HG02884 (cell line): ENCODE measurements at regions not wholly inside any gene's neighbourhood (a gene's known extent, or its start where the extent isn't known, plus 50 kb on each side); places are given as distances from the start of the nearest gene placed in this dataset.
"Not testable (repeated sequence)": the region's sequence is repeated elsewhere in the genome, so short reads cannot be mapped to it uniquely, and the experiment has no call there.

ENCODE experiments used
- ATAC-seq: cut with Tn5 transposase; IDR thresholded peaks from one replicate; pipeline ENCODE4 v1.9.1; 2021; ENCODE audit warnings: mild to moderate bottlenecking, moderate library complexity; ENCODE audit not compliant: unreplicated experiment

DNA sequence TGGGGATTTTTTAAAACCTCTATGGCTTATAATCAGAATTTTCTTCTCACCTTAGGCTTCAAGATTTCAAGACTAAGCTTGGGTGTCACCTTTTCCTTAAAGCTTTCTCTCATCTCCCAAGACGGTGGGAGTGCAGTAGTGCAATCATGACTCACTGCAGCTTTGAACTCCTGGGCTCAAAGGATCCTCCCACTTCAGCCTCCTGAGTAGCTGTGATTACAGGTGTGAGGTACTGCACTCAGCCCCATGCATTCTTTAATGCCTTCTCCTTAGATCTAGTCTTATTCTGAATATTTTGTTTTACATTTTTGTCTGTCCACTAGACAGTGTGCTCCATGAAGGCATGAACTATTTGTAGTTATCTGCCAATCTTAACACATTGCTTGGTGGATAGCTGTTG is 55.7 kb upstream of the FAT3 start:
- ATAC-seq = no peak

DNA sequence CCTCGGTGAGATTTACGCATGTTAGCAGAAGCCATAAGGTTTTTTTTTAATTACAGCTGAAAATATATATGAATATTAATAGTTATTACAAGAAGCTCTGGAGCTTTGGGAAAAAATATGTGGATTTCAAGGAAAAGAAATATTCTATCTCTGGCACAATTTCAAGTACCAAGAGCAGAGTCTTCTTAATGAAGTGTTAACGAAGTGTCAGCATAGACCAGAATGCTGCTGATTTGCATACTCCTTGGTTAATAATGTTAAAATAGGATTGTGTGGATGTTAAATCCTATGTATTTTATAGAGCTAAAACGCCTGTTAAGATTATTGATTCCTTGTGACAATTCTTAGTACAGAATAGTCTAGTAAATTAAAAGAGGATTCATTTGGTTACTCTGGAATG is 57.0 kb upstream of the FAT3 start:
- ATAC-seq = no peak

DNA sequence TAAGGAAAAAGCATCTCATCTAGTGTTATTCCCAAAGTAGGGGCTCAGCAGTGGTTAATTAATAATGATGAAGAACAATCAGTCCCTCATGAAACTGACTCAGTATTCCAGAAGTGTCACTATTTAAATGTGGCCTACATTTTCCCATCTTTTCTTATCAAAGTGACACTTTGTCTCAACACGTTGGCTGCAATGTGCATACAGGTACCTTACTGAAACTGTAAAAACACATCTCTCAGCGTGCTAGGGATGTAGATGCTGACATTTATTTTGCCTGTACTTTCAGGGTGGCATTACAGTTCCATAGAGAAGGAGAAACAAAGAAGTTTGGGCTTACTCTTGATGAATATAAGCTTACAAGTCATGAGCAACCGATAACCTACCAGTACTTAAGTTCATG is 58.3 kb upstream of the FAT3 start:
- ATAC-seq = no peak

DNA sequence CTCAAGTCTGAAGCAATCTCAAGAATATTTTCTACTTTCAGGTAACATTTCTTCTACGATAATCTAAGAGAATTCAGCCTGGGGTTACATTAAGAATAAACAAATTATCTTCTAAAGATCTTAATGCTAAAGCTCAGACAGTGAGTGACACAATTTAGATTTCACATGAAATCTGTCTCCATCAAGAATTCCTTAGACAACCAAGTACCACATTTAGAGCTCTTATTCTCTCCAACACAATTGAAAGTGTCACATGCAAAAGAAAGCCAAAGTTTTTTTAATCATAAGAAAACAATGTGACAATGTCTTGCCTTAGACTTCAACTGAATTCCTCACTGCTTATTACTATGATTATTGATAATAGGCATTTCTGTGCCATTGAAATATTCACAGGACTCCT is 60.7 kb upstream of the FAT3 start:
- ATAC-seq = no peak

DNA sequence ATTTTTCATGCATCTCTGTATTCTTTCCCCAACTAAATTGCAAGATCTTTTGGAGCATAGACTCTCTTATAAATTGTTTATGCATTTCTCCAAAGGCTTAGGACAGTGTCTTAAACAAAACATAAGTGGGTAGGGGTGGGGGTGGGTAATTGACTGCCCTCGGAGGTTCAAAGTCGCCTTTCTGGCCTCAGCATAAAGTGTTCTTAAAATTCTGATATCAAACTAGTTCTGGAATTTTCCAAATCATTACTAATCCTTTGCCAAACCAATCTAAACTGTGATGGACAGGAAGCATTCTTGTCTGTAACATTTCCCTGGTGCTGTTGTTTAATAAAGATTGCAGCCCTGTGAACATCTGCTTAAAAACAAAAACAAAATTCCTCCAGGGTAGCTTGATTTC is 61.8 kb upstream of the FAT3 start:
- ATAC-seq = no peak

DNA sequence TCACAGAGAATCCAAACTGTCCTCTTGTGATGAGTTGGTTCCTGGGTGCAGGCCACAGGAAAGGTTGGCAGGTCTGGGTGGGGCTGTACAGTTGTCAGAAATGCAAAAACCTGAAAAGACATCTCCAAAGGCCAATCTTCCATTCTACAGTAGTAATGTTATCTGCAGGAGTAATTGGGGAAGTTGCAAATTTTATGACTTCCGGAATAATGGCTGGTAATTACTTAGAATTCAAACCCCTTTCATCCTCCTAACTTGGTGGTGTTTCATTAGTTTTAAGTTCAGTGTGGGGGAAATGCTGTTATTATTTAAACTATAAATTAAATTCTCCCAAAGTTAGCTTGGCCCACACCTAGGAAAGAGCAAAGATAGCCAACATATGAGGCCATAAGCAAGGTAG is 64.7 kb upstream of the FAT3 start:
- no peak for ATAC-seq

DNA sequence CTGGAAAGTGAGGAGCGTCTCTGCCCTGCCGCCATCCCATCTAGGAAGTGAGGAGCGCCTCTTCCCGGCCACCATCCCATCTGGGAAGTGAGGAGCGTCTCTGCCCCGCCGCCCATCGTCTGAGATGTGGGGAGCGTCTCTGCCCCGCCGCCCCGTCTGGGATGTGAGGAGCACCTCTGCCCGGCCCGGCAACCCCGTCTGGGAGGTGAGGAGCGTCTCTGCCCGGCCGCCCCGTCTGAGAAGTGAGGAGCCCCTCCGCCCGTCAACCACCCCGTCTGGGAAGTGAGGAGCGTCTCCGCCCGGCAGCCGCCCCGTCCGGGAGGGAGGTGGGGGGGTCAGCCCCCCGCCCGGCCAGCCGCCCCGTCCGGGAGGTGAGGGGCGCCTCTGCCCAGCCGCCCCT is 67.2 kb upstream of the FAT3 start:
- ATAC-seq = not testable (repeated sequence)

DNA sequence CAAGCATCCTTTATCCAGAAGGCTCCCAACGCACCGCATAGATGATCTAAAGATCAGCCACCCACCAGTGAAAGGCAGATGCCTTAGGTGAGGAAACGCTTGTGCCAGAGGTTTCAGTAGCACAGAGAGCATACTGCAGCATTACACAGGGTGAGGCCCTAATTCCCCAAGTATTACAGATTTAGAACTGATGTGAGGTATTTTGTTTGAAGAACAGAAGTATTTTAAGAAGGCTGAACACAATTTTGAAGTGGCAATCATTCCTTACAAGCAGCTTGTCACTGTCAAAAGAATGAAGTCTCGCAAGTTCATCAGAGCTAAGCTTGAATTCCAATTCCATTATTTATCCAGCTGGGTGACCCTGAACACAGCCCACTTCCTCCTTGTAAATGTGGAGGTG is 70.0 kb upstream of the FAT3 start:
- no peak for ATAC-seq

DNA sequence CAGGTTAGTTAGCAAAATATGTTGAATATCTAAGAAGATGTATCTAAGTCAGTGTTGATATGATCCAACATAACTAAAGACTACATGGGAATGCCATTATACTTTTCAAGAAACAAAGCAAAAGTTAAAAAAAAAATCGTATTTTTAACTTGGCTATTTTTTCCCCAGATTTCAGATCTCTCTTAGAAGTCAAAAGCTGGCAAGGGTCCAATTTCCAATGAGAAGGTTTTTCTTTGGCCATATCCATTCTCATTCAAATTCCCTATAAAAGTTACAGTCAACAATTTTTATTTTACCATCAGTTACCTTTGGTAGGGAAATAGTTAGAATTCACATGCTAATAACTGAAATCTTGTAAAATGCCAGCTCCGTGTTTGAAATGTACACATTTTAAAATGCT is 70.5 kb upstream of the FAT3 start:
- no peak for ATAC-seq

DNA sequence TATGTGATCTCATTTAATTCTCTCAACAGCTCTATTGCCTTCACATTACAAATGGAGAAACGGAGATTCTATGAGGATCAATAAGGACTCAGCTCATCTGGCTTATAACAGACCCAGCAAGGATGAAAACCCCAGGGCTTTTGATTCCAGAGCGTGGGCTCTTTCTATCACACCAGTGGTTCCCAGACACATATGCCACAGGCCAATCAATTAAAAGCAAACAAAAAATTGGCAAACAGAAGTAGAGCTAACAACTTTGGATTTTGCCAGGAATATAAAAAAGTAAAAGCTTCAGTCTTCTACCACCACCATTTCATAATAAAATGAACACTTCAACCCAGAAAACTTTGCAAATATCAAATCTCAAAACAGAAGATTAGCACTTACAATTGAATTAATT is 71.1 kb upstream of the FAT3 start:
- ATAC-seq = no peak

DNA sequence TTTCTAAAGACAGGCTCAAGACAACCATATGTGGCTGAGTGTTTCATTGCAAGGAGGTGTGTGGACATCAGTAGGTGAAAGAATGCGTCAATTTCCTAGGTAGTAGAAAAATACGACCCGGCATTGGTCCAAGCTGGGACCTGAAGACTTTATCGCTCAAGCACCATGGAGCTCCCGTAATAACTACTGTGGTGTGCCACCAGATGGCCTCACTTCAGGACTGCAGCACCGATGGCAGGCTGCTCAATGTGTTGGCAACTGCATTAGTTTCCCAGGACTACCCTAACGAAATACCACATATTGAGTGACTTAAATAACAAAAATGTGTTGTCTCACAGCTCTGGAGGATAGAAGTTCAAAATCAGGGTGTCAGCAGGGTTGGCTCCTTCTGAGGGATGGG is 72.4 kb upstream of the FAT3 start:
- ATAC-seq = no peak

DNA sequence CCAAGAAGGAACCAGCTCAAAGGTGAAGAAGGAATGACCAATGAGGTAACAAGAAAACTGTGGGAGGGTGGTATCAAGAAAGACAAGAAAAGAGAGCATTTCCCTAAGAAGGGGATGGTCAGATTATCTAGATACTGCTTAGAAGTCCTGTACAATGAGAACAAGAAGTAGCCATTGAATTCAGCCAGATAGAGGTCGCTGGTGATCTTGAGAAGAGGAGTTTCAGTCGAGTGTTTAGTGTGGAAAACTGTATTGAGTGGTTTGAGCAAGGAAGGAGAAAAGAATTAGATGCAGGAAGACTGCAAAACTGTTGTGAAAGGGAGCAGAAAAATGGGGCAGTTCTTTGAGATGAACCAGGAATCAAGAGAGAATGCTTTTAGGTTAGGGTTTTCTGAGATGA is 74.6 kb upstream of the FAT3 start:
- ATAC-seq = no peak

DNA sequence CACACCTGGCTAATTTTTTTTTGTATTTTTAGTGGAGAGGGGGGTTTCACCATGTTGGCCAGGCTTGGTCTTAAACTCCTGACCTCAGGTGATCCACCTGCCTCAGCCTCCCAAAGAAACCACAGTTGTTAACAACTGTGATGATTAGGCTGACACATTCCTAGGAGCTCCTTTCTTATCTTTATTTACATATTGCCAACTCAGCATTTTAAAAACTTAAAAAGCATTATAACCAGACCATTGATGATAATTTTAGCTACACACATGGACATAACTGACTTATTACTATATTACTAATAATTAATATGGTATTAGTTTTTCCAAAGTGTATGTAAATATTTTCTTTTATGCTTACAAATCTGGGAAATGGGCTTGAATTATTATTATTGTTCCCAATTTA is 82.9 kb upstream of the FAT3 start:
- ATAC-seq = no peak

DNA sequence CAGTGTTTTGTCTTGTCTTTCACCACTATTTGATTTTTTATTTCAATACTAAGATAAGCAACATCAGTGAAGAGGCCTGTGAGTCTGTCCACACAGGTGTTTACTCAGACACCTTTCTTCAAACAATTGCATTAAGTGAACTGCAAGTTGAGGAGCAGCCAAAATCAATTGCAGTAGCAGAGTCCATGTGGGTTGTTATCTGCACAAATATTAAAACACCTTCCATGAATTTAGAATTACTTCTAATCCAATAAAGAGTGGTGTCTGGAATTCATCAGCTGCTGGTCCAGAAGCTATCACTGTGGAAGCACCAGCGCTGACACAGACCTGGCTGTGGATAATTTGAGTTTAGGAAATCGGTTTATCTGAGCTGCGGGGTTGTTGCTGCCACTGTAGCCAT is 83.5 kb upstream of the FAT3 start:
- no peak for ATAC-seq

DNA sequence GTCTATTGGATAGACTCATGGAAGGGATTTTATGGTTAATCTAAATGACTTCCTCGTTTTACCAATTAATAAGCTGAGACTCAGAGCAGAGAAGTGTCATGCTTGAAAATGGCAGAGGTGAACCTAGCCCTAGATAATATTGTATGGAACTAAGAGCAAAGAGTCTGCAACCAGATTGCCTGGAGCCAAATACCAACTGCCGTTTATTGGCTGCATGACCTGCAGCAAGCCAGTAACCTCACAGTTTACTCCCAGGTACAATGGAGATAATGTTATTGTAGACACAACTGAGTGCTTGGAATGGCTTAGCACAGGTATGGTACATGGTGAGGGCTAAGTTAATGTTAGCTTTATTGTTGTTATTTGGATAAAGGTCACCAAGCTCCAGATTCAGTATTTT is 84.6 kb upstream of the FAT3 start:
- no peak for ATAC-seq

DNA sequence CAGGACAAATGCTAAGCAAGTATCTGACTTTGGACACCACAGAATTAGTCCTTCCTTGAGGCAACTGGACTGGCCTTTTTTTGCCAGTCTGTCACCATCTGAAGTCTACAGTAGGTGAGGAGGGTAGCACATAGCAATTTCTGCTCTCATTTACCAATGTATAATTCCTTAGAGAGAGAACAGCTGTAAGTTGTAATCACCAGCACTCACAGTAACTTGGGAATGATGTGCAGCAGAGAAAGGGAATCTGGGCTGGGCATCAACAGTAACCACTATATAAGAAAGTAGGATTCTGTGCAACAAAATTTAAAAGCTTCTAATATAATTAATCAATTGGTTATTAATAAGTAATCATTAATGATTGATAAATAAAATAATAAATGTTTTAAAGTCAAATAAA is 86.3 kb upstream of the FAT3 start:
- no peak for ATAC-seq

DNA sequence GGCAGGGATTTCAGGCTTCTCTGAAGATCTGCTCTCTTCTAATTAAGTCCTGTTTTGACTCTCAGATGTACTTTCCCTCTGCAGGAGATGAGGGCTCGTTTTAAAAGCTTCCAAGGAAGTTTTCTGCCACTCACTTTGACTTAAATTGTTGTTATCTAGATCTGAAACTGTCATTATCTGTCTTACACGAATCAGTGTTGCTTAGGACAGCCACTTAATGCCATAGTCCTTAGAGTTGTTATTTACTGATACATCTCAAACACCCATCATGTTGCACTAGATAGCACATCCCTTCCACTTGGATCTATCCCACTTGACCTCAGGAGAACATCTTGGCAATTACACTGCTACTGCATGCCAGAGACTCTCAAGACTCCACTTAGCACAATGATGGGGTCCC is 86.9 kb upstream of the FAT3 start:
- ATAC-seq = no peak

DNA sequence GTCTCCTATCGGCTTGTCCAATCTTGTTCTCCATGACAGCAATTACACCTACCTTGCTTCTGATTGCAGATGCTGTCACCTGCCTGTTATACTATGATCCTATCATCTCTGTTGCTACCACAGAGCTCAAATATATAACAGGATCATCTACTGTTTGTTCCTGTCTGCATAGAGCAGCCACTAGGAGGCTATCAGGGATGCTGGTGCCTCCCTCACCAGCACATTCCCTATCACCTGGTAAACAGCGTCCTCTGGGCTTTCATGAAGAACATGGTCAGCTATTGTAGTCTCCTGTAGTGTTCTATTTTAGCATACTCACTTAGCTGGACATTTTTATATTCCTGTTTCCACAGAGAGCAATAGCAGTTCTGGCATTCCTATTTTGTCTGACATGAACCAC is 87.8 kb upstream of the FAT3 start:
- no peak for ATAC-seq

DNA sequence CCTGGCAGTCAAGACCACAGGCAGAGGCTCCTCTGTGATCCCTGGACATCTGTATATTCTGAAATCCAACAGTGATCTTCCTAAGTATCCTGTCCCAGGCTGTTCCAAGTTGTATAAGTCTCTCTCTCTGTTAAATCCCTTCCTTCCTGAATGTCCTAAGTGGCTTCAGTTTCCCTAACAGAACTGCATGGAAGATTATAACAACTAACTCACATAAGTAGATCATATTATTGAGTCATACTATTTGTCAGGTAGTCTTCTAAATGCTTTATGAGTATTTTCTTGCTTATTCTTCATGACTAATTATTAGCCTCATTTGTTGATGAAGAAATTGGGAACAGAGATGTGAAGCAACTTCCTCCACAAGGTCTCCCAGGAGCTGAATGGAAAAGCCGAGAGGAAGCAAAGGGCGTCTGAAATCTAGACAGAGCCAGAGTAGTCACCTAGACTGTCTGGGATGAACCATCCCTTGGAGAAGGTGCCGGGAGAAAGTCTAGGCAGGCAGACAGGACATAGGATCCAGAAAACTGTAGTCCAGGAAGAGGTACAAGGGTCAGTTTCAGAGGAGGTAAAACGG is 93.2 kb upstream of the FAT3 start:
- no peak for ATAC-seq

DNA sequence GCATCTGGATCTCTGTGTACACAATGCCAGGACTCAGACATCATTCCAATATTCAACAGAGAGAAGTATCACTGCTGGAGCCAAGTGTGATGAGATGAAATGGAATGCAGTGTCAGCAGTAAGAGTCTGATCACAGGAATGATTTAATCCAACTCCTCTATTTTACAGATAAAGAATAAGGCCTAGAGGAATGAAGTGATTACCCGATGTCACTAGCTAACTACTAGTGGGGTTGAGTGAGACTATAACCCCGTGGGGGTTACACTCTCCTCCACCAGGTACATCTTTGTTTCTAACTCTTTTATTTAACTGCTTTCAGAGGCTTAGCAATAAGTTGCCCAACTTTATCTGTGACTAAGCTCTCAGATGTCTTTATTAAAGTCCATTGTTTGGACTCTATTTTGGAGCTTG is 94.2 kb upstream of the FAT3 start:
- ATAC-seq = no peak

DNA sequence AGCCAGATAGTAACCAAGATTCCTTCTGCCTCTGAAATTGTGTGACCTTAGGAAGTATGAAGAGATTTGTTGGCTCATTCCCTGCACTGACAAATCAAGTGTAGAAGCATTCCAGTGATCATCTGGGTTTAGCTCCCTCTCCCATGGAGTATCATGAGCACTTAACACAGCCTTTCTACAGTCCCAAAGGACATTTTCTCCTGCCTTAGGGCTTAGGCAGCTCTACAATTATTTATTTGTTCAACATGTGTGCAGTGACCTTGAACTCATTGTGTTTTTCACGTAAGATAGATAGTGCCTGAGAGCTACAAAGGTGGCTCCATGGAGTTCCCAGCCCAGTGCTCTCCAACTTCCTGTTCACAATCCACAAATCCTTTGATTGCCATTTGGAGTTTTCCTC is 94.8 kb upstream of the FAT3 start:
- ATAC-seq = no peak

DNA sequence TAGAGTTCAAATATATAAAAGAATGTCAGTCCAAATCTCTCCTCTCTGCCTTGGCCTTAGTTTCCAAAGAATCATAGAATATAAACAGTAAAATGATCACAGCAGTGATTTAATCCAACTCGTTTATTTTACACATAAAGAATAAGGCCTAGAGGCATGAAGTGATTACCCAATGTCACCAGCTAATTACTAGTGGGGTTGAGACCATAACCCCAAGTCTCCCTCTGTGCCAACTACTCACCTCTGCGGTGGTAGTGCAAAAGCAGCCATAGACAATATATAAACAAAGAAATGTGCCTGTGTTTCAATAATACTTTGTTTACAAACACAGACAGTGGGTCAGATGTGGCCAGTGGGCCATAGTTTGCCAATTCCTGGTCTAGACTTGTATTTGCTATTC is 96.6 kb upstream of the FAT3 start:
- no peak for ATAC-seq

DNA sequence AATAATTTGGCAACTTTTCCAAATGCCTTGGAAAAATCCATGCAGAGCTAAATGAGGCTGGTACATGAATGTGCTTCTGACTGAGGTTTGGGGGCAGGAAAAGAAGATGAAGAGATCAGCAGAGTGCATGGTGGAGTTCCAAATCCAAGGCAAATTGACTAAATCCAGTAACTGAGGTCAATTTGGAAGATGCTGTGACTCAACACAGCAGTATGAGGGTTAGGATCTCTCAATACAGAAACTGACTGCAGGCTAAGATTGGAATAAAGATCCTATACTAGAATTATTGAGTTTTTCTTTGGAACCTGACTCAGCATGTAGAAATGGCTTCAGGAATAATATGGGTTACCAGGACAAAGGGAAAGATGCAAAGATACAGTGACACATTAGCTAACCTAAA is 99.3 kb upstream of the FAT3 start:
- no peak for ATAC-seq

DNA sequence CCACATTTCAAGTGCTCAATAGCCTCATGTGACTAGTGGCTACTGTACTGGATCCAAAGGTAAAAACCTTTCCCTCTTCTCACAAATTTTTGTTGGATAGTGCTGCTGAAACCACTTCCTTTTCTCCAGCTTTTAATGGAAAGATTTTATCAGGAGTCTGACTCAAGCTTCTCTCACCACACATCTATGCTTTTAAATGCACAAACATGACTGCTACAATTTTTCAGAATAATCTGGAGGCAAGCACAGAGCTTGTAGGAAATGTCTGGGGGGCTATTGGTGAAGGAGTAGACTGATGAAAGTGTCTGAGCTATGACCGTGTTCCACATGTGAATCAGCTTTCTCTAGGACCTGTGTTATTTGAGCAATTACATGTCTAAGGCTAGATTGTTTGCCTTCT is 101.1 kb upstream of the FAT3 start:
- ATAC-seq = no peak
